ENCODE measurements at regions not wholly inside any gene's neighbourhood (a gene's known extent, or its start where the extent isn't known, plus 50 kb on each side); places are given as distances from the start of the nearest gene placed in this dataset.

DNA sequence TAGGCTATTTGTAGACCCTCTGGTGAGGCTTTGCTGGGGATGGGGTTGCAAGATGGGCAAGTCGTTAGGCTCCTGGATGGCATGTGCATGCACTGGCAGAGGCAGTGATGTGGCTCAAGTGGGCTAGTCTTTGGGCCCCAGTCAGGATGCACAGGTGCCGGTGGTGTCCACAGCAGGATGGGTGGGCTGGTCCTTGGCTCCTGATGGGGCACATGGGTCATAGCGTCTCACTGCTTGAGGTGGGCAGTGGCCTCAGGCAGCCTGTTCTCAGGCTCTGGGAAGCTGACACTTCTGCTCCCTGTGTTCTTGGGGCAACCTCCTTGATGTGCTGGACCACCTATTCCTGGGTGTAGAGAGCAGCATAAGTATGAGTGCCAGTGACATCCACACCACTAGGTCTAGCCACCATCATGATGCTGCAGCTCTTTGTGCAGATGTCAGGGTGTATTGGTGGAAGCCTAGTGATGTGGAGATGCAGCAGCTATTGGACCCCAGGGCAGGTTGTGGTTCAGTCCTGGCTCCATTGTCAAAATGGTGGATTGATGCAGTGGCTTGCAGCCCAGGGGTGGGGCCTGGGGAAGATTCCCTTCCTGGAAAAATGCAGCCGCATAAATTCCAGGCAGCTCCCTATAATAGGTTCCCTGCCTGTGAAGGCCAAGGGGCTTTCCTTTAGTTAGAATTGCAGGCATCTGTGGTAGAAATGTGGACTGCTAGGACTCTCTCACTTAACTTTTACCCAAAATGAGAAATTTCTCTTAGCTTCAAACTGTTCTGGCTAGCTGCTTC, 742.5 kb upstream of the MDGA2 start:
- no peak overlapping the region for H3K27ac ChIP-seq (ENCODE audit: low read length)
- DNase-seq (no peak), ATAC-seq (replicated peaks in 1 of 4) (no peak)
- Mint-ChIP-seq H3K27ac (no peak overlapping the region), H3K4me3 (no peak overlapping the region), H3K9me3 (peaks cover 6 to 29% (median 13%) of the 10 kb centered on the region in 3 donors), H3K36me3 (no peaks in the 10 kb centered on the region), H3K27me3 (no peaks in the 10 kb centered on the region), H3K4me1 (no peaks in the 10 kb centered on the region)
- POLR2A ChIA-PET = no interaction called here
- H3K9me3 ChIP-seq = no peaks in the 10 kb centered on the region
- CTCF ChIA-PET = interaction anchor here in 1 of 2 donors (0.6 kb wide), 1 partner anchor 755 kb away, joined by 5 read pairs; no protein-coding TSS in a partner anchor
- no peaks in the 10 kb centered on the region for H3K4me1 ChIP-seq (ENCODE audit: control insufficient read depth in 1 of 2, extremely low read depth in 1 of 2, insufficient read depth in 2 of 2, low read length in 2 of 2)
- H3K27me3 ChIP-seq (replicated peaks in 1 of 2; ENCODE audit: control insufficient read depth in 2 of 2, extremely low read depth in 1 of 2, insufficient read depth in 2 of 2, low read length in 1 of 2) = no peaks in the 10 kb centered on the region
- WGBS (ENCODE audit: insufficient coverage) = 96% methylated on average over 3 of the region's 4 CpGs
- no peak overlapping the region for H3K4me3 ChIP-seq (ENCODE audit: control insufficient read depth in 1 of 2, extremely low read depth in 1 of 2, low read length in 1 of 2)
- H3K36me3 ChIP-seq (ENCODE audit: control insufficient read depth in 2 of 2, extremely low read depth in 1 of 2, insufficient read depth in 1 of 2, low read length in 1 of 2) = no peaks in the 10 kb centered on the region

DNA sequence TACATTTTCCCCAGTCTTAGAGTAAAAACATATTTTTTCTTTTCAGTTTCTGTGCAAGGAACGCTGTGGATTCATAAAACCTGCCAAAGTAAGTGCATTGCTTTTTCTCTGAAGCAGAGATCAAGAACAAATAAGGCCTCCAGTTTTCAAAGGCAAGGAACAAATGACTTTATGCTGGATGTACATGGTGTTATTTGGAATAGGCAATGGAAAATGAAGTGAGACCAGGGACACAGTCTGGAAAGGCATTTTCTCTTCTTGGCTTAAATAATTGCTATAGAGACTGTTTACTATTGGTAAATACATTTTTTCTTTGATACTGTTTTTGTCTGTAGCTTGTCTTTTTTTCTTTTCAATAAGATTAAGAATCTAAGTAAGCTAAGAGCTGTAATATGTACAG, 725.9 kb upstream of the MDGA2 start:
- ATAC-seq (replicated peaks in 1 of 4) = no peak
- Mint-ChIP-seq H3K4me3 (no peak overlapping the region), H3K4me1 (no peaks in the 10 kb centered on the region), H3K9me3 (peaks cover 4 to 16% (median 12%) of the 10 kb centered on the region in 3 donors), H3K27me3 (no peaks in the 10 kb centered on the region), H3K27ac (no peak overlapping the region), H3K36me3 (no peaks in the 10 kb centered on the region)
- DNase-seq = no peak
- Histone ChIP-seq H3K27ac (ENCODE audit: low read length) (no peak overlapping the region), H3K9me3 (no peaks in the 10 kb centered on the region), H3K27me3 (replicated peaks in 1 of 2; ENCODE audit: control insufficient read depth in 2 of 2, extremely low read depth in 1 of 2, insufficient read depth in 2 of 2, low read length in 1 of 2) (no peaks in the 10 kb centered on the region), H3K4me3 (ENCODE audit: control insufficient read depth in 1 of 2, extremely low read depth in 1 of 2, low read length in 1 of 2) (no peak overlapping the region), H3K4me1 (ENCODE audit: control insufficient read depth in 1 of 2, extremely low read depth in 1 of 2, insufficient read depth in 2 of 2, low read length in 2 of 2) (no peaks in the 10 kb centered on the region), H3K36me3 (ENCODE audit: control insufficient read depth in 2 of 2, extremely low read depth in 1 of 2, insufficient read depth in 1 of 2, low read length in 1 of 2) (no peaks in the 10 kb centered on the region)
- 80% methylated on average over 1 of the region's 1 CpG for WGBS (ENCODE audit: insufficient coverage)
- CTCF ChIA-PET = no interaction called here
- POLR2A ChIA-PET = no interaction called here

DNA sequence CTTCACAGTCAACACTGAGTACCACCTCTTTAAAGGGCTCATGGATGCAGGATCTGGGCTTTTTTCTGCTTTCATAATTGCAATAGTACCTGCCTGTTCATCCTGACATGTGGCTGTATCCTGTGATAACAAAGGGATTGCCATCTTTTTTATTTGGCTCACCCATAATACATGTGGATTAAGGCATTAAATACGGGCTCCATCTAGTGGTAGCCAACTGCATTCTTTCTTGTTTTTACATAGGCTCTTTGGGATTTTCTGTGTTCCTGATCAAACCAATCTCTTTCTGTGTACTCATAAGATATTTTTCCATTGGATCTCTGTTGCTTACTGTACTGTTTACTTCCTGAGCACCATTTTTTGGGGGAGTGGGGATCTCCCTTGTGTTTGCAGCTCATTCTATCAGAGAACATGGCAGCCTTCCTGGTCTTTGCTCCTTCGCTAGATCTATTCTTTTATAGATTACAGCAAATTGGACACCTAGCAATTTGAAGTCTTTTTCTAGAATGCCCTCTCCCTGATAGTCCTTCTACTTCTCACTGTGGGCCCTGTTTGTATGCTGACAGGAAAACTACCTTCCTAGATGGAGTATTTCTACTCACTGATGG, 723.4 kb upstream of the MDGA2 start:
- Mint-ChIP-seq H3K9me3 (peaks cover 0 to 6% (median 0%) of the 10 kb centered on the region in 3 donors), H3K4me1 (no peaks in the 10 kb centered on the region), H3K27ac (no peak overlapping the region), H3K36me3 (no peaks in the 10 kb centered on the region), H3K27me3 (no peaks in the 10 kb centered on the region), H3K4me3 (no peak overlapping the region)
- Histone ChIP-seq H3K27me3 (replicated peaks in 1 of 2; ENCODE audit: control insufficient read depth in 2 of 2, extremely low read depth in 1 of 2, insufficient read depth in 2 of 2, low read length in 1 of 2) (no peaks in the 10 kb centered on the region), H3K4me3 (ENCODE audit: control insufficient read depth in 1 of 2, extremely low read depth in 1 of 2, low read length in 1 of 2) (no peak overlapping the region), H3K36me3 (ENCODE audit: control insufficient read depth in 2 of 2, extremely low read depth in 1 of 2, insufficient read depth in 1 of 2, low read length in 1 of 2) (no peaks in the 10 kb centered on the region), H3K4me1 (ENCODE audit: control insufficient read depth in 1 of 2, extremely low read depth in 1 of 2, insufficient read depth in 2 of 2, low read length in 2 of 2) (no peaks in the 10 kb centered on the region), H3K27ac (ENCODE audit: low read length) (no peak overlapping the region), H3K9me3 (no peaks in the 10 kb centered on the region)
- no peak for DNase-seq
- no peak for ATAC-seq (replicated peaks in 1 of 4)
- ChIA-PET CTCF (no interaction called here), POLR2A (no interaction called here)
- WGBS (ENCODE audit: insufficient coverage) = no CpG with 5 or more reads among the region's 2 CpGs

DNA sequence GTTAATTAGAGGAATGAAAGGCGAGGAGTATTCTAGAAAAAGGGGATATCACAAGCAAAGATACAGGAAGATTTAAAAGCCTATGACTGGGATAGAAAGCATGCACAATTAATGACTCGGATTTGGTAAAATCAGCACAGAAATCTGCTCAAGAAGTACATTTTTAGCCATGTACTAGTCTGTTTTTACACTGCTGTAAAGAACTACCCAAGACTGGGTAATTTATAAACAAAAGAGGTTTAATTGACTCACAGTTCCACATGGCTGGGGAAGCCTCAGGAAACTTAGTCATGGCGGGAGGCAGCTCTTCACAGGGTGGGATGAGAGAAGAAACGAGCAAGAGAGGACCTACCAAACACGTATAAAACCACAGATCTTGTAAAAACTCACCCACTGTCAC, 716.3 kb upstream of the MDGA2 start:
- Mint-ChIP-seq H3K27ac (no peak overlapping the region), H3K9me3 (no peaks in the 10 kb centered on the region), H3K27me3 (no peaks in the 10 kb centered on the region), H3K36me3 (no peaks in the 10 kb centered on the region), H3K4me3 (no peak overlapping the region), H3K4me1 (no peaks in the 10 kb centered on the region)
- H3K4me1 ChIP-seq (ENCODE audit: control insufficient read depth in 1 of 2, extremely low read depth in 1 of 2, insufficient read depth in 2 of 2, low read length in 2 of 2) = no peaks in the 10 kb centered on the region
- H3K27ac ChIP-seq (ENCODE audit: low read length) = no peak overlapping the region
- H3K4me3 ChIP-seq (ENCODE audit: control insufficient read depth in 1 of 2, extremely low read depth in 1 of 2, low read length in 1 of 2) = no peak overlapping the region
- no peaks in the 10 kb centered on the region for H3K36me3 ChIP-seq (ENCODE audit: control insufficient read depth in 2 of 2, extremely low read depth in 1 of 2, insufficient read depth in 1 of 2, low read length in 1 of 2)
- no peaks in the 10 kb centered on the region for H3K9me3 ChIP-seq
- ATAC-seq (replicated peaks in 1 of 4) = no peak
- DNase-seq = no peak
- 80% methylated on average over 1 of the region's 5 CpGs for WGBS (ENCODE audit: insufficient coverage)
- no peaks in the 10 kb centered on the region for H3K27me3 ChIP-seq (replicated peaks in 1 of 2; ENCODE audit: control insufficient read depth in 2 of 2, extremely low read depth in 1 of 2, insufficient read depth in 2 of 2, low read length in 1 of 2)
- CTCF ChIA-PET = no interaction called here
- POLR2A ChIA-PET = no interaction called here

DNA sequence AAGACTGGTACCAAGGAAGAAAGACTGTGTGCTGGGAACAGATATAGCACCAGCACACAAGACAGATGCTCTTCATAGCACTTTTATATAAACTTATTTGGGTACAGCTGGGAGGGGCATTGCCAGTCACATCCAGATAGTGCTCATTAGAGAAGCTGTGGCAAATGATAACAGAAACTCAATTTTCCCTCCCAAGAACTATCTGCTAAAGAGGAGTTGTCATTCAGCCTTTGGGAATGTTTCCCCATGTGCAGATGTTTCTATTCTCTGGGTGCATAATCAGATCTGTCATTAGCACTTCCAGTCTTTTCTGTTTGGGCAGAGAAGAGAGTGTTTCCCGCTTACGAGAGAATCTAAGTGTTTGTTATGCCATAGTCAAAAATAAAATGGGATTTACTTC, 714.9 kb upstream of the MDGA2 start:
- no peaks in the 10 kb centered on the region for H3K4me1 Mint-ChIP-seq
- H3K9me3 Mint-ChIP-seq = no peaks in the 10 kb centered on the region
- no peak overlapping the region for H3K27ac Mint-ChIP-seq
- Histone ChIP-seq H3K27ac (ENCODE audit: low read length) (no peak overlapping the region), H3K9me3 (no peaks in the 10 kb centered on the region), H3K36me3 (ENCODE audit: control insufficient read depth in 2 of 2, extremely low read depth in 1 of 2, insufficient read depth in 1 of 2, low read length in 1 of 2) (no peaks in the 10 kb centered on the region), H3K4me1 (ENCODE audit: control insufficient read depth in 1 of 2, extremely low read depth in 1 of 2, insufficient read depth in 2 of 2, low read length in 2 of 2) (no peaks in the 10 kb centered on the region), H3K4me3 (ENCODE audit: control insufficient read depth in 1 of 2, extremely low read depth in 1 of 2, low read length in 1 of 2) (no peak overlapping the region), H3K27me3 (replicated peaks in 1 of 2; ENCODE audit: control insufficient read depth in 2 of 2, extremely low read depth in 1 of 2, insufficient read depth in 2 of 2, low read length in 1 of 2) (no peaks in the 10 kb centered on the region)
- ChIA-PET POLR2A (no interaction called here), CTCF (no interaction called here)
- no peak for DNase-seq
- ATAC-seq (replicated peaks in 1 of 4) = no peak
- H3K4me3 Mint-ChIP-seq = no peak overlapping the region
- no CpG with 5 or more reads among the region's 2 CpGs for WGBS (ENCODE audit: insufficient coverage)
- H3K36me3 Mint-ChIP-seq = no peaks in the 10 kb centered on the region
- no peaks in the 10 kb centered on the region for H3K27me3 Mint-ChIP-seq

DNA sequence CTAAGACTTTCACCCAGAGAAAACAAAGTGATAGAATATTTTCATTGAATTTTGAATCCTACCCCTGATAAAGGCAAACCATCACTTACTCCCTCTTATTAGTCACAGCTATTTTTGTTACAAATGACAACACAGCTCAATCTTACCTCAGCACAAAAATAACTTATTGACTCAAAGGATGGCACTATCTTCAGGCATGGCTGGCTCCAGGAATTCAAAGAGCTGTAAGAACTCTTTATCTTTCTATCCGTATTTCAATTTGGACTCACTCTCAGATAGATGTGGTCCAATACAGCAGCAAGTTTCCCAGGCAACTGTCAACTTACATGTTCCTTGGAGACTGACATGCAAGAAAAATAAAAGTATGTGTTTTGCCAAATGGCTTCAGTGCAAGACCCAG, 709.4 kb upstream of the MDGA2 start:
- peaks cover 0 to 6% (median 5%) of the 10 kb centered on the region in 3 donors for H3K9me3 Mint-ChIP-seq
- ATAC-seq (replicated peaks in 1 of 4) (no peak), DNase-seq (no peak)
- no peak overlapping the region for H3K4me3 ChIP-seq (ENCODE audit: control insufficient read depth in 1 of 2, extremely low read depth in 1 of 2, low read length in 1 of 2)
- H3K9me3 ChIP-seq = no peaks in the 10 kb centered on the region
- ChIA-PET CTCF (no interaction called here), POLR2A (no interaction called here)
- H3K27me3 Mint-ChIP-seq = no peaks in the 10 kb centered on the region
- H3K36me3 ChIP-seq (ENCODE audit: control insufficient read depth in 2 of 2, extremely low read depth in 1 of 2, insufficient read depth in 1 of 2, low read length in 1 of 2) = no peaks in the 10 kb centered on the region
- no CpG with 5 or more reads among the region's 1 CpG for WGBS (ENCODE audit: insufficient coverage)
- H3K27ac ChIP-seq (ENCODE audit: low read length) = no peak overlapping the region
- no peaks in the 10 kb centered on the region for H3K4me1 ChIP-seq (ENCODE audit: control insufficient read depth in 1 of 2, extremely low read depth in 1 of 2, insufficient read depth in 2 of 2, low read length in 2 of 2)
- no peaks in the 10 kb centered on the region for H3K36me3 Mint-ChIP-seq
- no peaks in the 10 kb centered on the region for H3K4me1 Mint-ChIP-seq
- no peak overlapping the region for H3K4me3 Mint-ChIP-seq
- H3K27me3 ChIP-seq (replicated peaks in 1 of 2; ENCODE audit: control insufficient read depth in 2 of 2, extremely low read depth in 1 of 2, insufficient read depth in 2 of 2, low read length in 1 of 2) = no peaks in the 10 kb centered on the region
- H3K27ac Mint-ChIP-seq = no peak overlapping the region
